Calu3 (cell line): ENCODE measurements at regions not wholly inside any gene's neighbourhood (a gene's known extent, or its start where the extent isn't known, plus 50 kb on each side); places are given as distances from the start of the nearest gene placed in this dataset.

Experiments
- BruUV-seq: library from RNA; stranded (reverse); fragments of 400-500 nt; replicated peaks from 2 replicates; lab custom pipeline; 2021; lab: Mats Ljungman, UMichigan
- CTCF ChIA-PET: fragments of 300-600 bp; sonication (Branson Sonifier 250); formaldehyde crosslinking; loops from one replicate; lab custom pipeline; 2022; ENCODE audit warnings: antibody characterized with exemption; lab: Charles Lee
- DNase-seq: peaks from one replicate; pipeline ENCODE4 v3.0.0; 2022
- H3K27ac Mint-ChIP-seq: one replicate; pipeline ENCODE4 v1.8.0; 2022; ENCODE audit warnings: mixed read lengths; ENCODE audit not compliant: unreplicated experiment
- H3K27me3 Mint-ChIP-seq: one replicate; pipeline ENCODE4 v1.8.0; 2022; ENCODE audit warnings: mixed read lengths; ENCODE audit not compliant: unreplicated experiment
- H3K36me3 Mint-ChIP-seq: one replicate; pipeline ENCODE4 v1.8.0; 2022; ENCODE audit warnings: mild to moderate bottlenecking, moderate library complexity, mixed read lengths; ENCODE audit not compliant: insufficient read depth, unreplicated experiment
- H3K4me1 Mint-ChIP-seq: one replicate; pipeline ENCODE4 v1.8.0; 2022; ENCODE audit warnings: mild to moderate bottlenecking, low read depth, mixed read lengths; ENCODE audit not compliant: unreplicated experiment
- H3K4me3 Mint-ChIP-seq: one replicate; pipeline ENCODE4 v1.8.0; 2022; ENCODE audit warnings: mild to moderate bottlenecking, low read depth, moderate library complexity, mixed read lengths; ENCODE audit not compliant: unreplicated experiment
- H3K9me3 Mint-ChIP-seq: one replicate; pipeline ENCODE4 v1.8.0; 2022; ENCODE audit warnings: low read depth, mixed read lengths; ENCODE audit not compliant: unreplicated experiment
- CTCF ChIP-seq: fragments of 200-600 bp; IDR thresholded peaks from one replicate; pipeline ENCODE4 v1.8.0; 2022; ENCODE audit warnings: antibody characterized with exemption; ENCODE audit not compliant: unreplicated experiment
- intact Hi-C: fragments of 100-400 bp; cut with micrococcal nuclease; formaldehyde crosslinking; loops from one replicate; pipeline ENCODE4 v1.10.0; 2022; ENCODE audit not compliant: unreplicated experiment

DNA sequence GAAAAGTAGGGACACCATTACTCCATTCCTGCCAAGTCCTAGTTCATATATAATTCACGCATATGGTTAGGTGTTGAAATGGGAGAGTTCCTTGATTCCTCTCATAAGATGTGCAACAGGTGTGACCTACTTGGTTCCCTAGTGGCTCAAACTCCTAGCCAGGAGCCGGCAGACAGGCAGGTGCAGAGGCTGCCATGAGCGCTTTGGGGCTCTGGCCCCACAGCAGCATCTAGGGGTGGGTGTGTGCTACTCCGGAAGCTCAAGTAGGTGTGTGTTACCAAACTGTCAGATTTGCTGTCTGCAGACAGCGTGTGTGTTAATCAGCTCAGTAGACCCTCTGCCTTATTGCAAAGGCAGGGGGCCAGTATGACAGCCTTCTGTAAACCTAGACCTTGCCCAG is 1652.4 kb upstream of the ACO1 start:
- Mint-ChIP-seq H3K27ac (no peak overlapping the region), H3K9me3 (no peaks in the 10 kb centered on the region), H3K36me3 (no peaks in the 10 kb centered on the region), H3K4me1 (no peaks in the 10 kb centered on the region), H3K4me3 (no peak overlapping the region), H3K27me3 (no peaks in the 10 kb centered on the region)
- intact Hi-C loops: no loop called here
- no peak for DNase-seq
- no TSS peak for BruUV-seq
- CTCF ChIA-PET: no interaction called here
- no peak for TF ChIP-seq CTCF

GRCh38 chr9:30744871-30745270 is 1639.6 kb upstream of the ACO1 start:
- BruUV-seq: no TSS peak
- CTCF ChIA-PET: no interaction called here
- no peaks in the 10 kb centered on the region for H3K36me3 Mint-ChIP-seq
- no peaks in the 10 kb centered on the region for H3K4me1 Mint-ChIP-seq
- H3K9me3 Mint-ChIP-seq: no peaks in the 10 kb centered on the region
- no peak for TF ChIP-seq CTCF
- intact Hi-C loops: no loop called here
- no peak overlapping the region for H3K4me3 Mint-ChIP-seq
- no peaks in the 10 kb centered on the region for H3K27me3 Mint-ChIP-seq
- no peak overlapping the region for H3K27ac Mint-ChIP-seq
- no peak for DNase-seq

DNA sequence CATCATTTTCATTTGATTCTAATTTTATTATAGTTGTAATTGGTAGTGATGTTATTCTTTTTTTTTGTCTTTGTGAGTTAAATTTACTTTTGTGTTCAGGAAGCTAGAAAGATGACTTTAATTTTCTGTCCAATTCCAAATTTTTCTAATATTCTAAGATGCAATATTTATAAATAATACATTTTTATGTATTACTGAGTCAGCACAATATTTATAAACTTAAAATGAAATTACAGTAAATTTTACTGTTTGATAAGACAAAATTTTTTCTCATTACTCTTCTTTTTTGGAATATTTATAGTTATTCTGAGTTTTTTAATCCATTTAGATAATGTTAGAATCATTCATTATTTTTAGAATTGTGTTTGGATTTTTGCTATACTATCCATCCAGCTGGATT is 1637.9 kb upstream of the ACO1 start:
- no peak overlapping the region for H3K4me3 Mint-ChIP-seq
- no peaks in the 10 kb centered on the region for H3K9me3 Mint-ChIP-seq
- no peak for TF ChIP-seq CTCF
- BruUV-seq: no TSS peak
- intact Hi-C loops: no loop called here
- no peaks in the 10 kb centered on the region for H3K4me1 Mint-ChIP-seq
- CTCF ChIA-PET: no interaction called here
- no peaks in the 10 kb centered on the region for H3K36me3 Mint-ChIP-seq
- no peak for DNase-seq
- no peaks in the 10 kb centered on the region for H3K27me3 Mint-ChIP-seq
- no peak overlapping the region for H3K27ac Mint-ChIP-seq

DNA sequence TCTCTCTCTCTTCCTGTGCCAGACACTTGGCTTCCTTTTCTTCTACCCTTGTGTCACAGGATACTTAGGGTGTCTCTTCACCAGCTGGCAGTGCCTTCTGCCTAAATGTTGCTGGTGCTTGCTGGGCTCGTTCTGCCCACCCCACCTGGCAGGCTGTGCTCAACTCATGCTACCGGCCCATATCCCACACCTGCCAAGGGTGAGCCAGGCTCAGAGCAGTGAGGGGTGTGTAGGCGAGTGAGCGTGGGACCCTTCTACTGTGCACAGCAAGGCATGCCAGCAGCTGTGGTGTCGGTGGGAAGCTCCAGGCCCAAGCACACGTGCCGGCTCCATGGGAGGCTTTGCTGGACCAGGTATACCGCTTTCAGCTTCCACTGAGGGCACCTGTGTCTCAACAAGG is 1626.7 kb upstream of the ACO1 start:
- TF ChIP-seq CTCF: no peak
- CTCF ChIA-PET: no interaction called here
- no peak for DNase-seq
- Mint-ChIP-seq H3K9me3 (no peaks in the 10 kb centered on the region), H3K27ac (no peak overlapping the region), H3K36me3 (no peaks in the 10 kb centered on the region), H3K27me3 (no peaks in the 10 kb centered on the region), H3K4me1 (no peaks in the 10 kb centered on the region), H3K4me3 (no peak overlapping the region)
- no TSS peak for BruUV-seq
- intact Hi-C loops: no loop called here
